Right ventricle myocardium inferior (tissue), 1 donor: ENCODE measurements at regions not wholly inside any gene's neighbourhood (a gene's known extent, or its start where the extent isn't known, plus 50 kb on each side); places are given as distances from the start of the nearest gene placed in this dataset.

ENCODE experiments used
- ATAC-seq: fragments of 200-7000 bp; cut with Tn5 transposase; one replicate; pipeline ENCODE4 v1.9.1; 2020; ENCODE audit warnings: mild to moderate bottlenecking, moderate library complexity
- DNase-seq: peaks from one replicate; pipeline ENCODE4 v3.0.0; 2021; ENCODE audit errors: missing footprints
- intact Hi-C: fragments of 100-400 bp; cut with DNase I; formaldehyde crosslinking; loops from one replicate; pipeline ENCODE4 v1.11.0; 2022
- donor health status: DM: no; HTN: yes; CAD: no; lungs with severe emphysema.

- intact Hi-C loops, result no loop called here
- ATAC-seq (no peak), DNase-seq (no peak)
Observed at GRCh38 chr5:105414067-105414466, 1851.5 kb upstream of the NUDT12 start.

GRCh38 chr5:105413406-105413990, 1850.9 kb upstream of the NUDT12 start:
- ATAC-seq, result no peak
- intact Hi-C loops, result no loop called here
- DNase-seq, result peak; percentile 45

GRCh38 chr5:105409695-105410094, 1847.1 kb upstream of the NUDT12 start:
- intact Hi-C loops, result no loop called here
- ATAC-seq, result no peak
- DNase-seq, result no peak

- intact Hi-C loops, result no loop called here
- DNase-seq (no peak), ATAC-seq (no peak)
Observed at GRCh38 chr5:105407200-105407599, 1844.6 kb upstream of the NUDT12 start.

- intact Hi-C loops, result no loop called here
- no peak for ATAC-seq
- DNase-seq, result no peak
Observed at GRCh38 chr5:105397749-105398148, 1835.2 kb upstream of the NUDT12 start.

GRCh38 chr5:105392710-105393149, 1830.1 kb upstream of the NUDT12 start:
- DNase-seq (no peak), ATAC-seq (no peak)
- intact Hi-C loops, result no loop called here

GRCh38 chr5:105392122-105392709, 1829.6 kb upstream of the NUDT12 start:
- DNase-seq (no peak), ATAC-seq (no peak)
- intact Hi-C loops, result no loop called here

GRCh38 chr5:105380126-105380525, 1817.5 kb upstream of the NUDT12 start:
- ATAC-seq, result no peak
- intact Hi-C loops, result no loop called here
- no peak for DNase-seq

GRCh38 chr5:105371169-105371568, 1808.6 kb upstream of the NUDT12 start:
- intact Hi-C loops, result no loop called here
- ATAC-seq, result no peak
- no peak for DNase-seq

- intact Hi-C loops, result no loop called here
- DNase-seq (no peak), ATAC-seq (no peak)
Observed at GRCh38 chr5:105350486-105351140, 1788.0 kb upstream of the NUDT12 start.

GRCh38 chr5:105331558-105331957, 1769.0 kb upstream of the NUDT12 start:
- no peak for DNase-seq
- no peak for ATAC-seq
- intact Hi-C loops, result no loop called here

GRCh38 chr5:105330185-105330584, 1767.6 kb upstream of the NUDT12 start:
- ATAC-seq (no peak), DNase-seq (no peak)
- intact Hi-C loops, result no loop called here

GRCh38 chr5:105304859-105305258, 1742.3 kb upstream of the NUDT12 start:
- DNase-seq (no peak), ATAC-seq (no peak)
- intact Hi-C loops, result no loop called here

GRCh38 chr5:105288946-105289345, 1726.4 kb upstream of the NUDT12 start:
- intact Hi-C loops, result no loop called here
- no peak for DNase-seq
- ATAC-seq, result no peak

- DNase-seq (no peak), ATAC-seq (no peak)
- intact Hi-C loops, result no loop called here
Observed at GRCh38 chr5:105283134-105283533, 1720.5 kb upstream of the NUDT12 start.

- intact Hi-C loops, result no loop called here
- ATAC-seq (no peak), DNase-seq (no peak)
Observed at GRCh38 chr5:105274079-105274478, 1711.5 kb upstream of the NUDT12 start.

GRCh38 chr5:105263515-105263914, 1700.9 kb upstream of the NUDT12 start:
- ATAC-seq (no peak), DNase-seq (no peak)
- intact Hi-C loops, result no loop called here

- intact Hi-C loops, result no loop called here
Observed at GRCh38 chr5:105259581-105260217, 1697.1 kb upstream of the NUDT12 start.

GRCh38 chr5:105238561-105238960, 1676.0 kb upstream of the NUDT12 start:
- DNase-seq (no peak), ATAC-seq (no peak)
- intact Hi-C loops, result no loop called here

More at GRCh38 chr5:105259581-105260217, 1697.1 kb upstream of the NUDT12 start:
- no peak for DNase-seq
- no peak for ATAC-seq
